Stimulated activated CD8-positive, alpha-beta memory T cell treated with anti-CD3 and anti-CD28 coated beads, Interleukin-15, amount 100 ng/mL, for 48 hours (primary cell): ENCODE measurements at regions not wholly inside any gene's neighbourhood (a gene's known extent, or its start where the extent isn't known, plus 50 kb on each side); places are given as distances from the start of the nearest gene placed in this dataset.
A peak's percentile ranks its signal among the peaks of the same experiment; 100 is the strongest.

Experiments
- DNase-seq, 2 donors: peaks; one replicate each; pipeline ENCODE4 v3.0.0-alpha.2; 2020; ENCODE audit warnings: low read depth in 2 of 2

- DNase-seq: peak; percentile 47 to 56
These were observed 55.8 kb upstream of the SHC3 start for GRCh38 chr9:89234205-89235067.

GRCh38 chr9:89236955-89237573, 58.4 kb upstream of the SHC3 start:
- no peak for DNase-seq

GRCh38 chr9:89238424-89238823, 59.8 kb upstream of the SHC3 start:
- DNase-seq: no peak

GRCh38 chr9:89243296-89244061, 64.9 kb upstream of the SHC3 start:
- DNase-seq: no peak

- no peak for DNase-seq
These were observed 64.2 kb upstream of the CKS2 start for GRCh38 chr9:89246840-89247239.

- DNase-seq: no peak
These were observed 63.3 kb upstream of the CKS2 start for GRCh38 chr9:89247431-89248353.

- DNase-seq: no peak
These were observed 62.0 kb upstream of the CKS2 start for GRCh38 chr9:89249001-89249400.

- DNase-seq: no peak
These were observed 58.2 kb upstream of the CKS2 start for GRCh38 chr9:89252651-89253267.

- DNase-seq: no peak
These were observed 56.8 kb upstream of the CKS2 start for GRCh38 chr9:89254058-89254772.

GRCh38 chr9:89254773-89255125, 56.2 kb upstream of the CKS2 start:
- no peak for DNase-seq

- DNase-seq: no peak
These were observed 54.8 kb upstream of the CKS2 start for GRCh38 chr9:89256225-89256624.

GRCh38 chr9:89256642-89257041, 54.4 kb upstream of the CKS2 start:
- no peak for DNase-seq

- no peak for DNase-seq
These were observed 50.5 kb upstream of the CKS2 start for GRCh38 chr9:89260525-89260924.
